Dedifferentiated amniotic fluid mesenchymal stem cell (primary cell): ENCODE measurements at regions not wholly inside any gene's neighbourhood (a gene's known extent, or its start where the extent isn't known, plus 50 kb on each side); places are given as distances from the start of the nearest gene placed in this dataset.
"Not testable (repeated sequence)": the region's sequence is repeated elsewhere in the genome, so short reads cannot be mapped to it uniquely, and the experiment has no call there.

Experiments
- DNase-seq: peaks from one replicate; pipeline ENCODE4 v3.0.0-alpha.2; 2016; ENCODE audit errors: extremely low spot score

- no peak for DNase-seq
These were observed 158.2 kb upstream of the FOXK1 start for GRCh38 chr7:4523873-4524272.

DNA sequence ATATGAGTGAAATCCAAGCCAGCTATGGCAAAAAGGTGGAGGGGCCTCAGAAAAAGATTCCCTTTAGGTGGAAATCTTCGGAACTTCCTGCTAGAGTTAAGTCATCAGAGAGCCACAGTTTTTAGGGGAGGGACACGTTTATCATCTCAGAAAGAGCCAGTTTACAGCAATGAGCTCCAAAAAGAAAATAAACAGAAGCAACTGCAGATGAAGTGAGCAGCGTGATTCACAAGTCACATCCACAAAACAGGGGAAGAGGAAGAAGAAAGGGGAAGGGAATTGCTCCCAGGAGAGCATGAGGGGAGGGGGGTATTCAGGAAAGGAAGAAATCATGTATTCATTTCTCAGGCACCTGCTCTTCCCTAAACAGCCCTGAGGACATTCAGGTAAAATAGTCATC lies 156.2 kb upstream of the FOXK1 start:
- DNase-seq, result no peak

DNA sequence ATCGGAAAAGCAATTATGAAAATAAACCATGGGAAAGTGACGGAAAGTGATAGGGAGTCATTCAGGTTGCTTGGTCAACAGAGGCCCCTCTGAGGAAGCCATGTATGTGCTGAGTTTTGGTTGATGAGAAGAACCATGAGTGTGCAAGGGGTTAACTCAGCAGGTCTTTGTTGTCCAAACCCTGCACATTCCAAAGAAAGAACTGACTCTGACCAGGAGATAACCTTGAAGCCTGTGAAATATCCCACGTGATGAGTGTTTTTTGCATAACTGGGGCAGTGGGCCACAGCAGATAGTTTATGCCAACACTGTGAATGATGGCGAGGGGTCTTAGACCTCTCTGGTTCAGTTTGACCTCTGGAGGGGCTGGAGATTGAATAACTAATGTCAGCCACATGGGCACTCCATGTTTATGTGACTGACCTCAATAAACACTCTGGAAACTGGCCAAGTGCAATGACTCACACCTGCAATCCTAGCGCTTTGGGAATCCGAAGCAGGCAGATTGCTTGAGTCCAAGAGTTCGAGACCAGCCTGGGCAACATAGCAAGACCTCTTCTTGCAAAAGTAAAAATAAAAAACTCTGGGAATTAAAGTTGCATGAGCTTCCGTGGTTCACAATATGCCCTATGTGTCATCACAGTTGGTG lies 154.0 kb upstream of the FOXK1 start:
- DNase-seq, result no peak

DNA sequence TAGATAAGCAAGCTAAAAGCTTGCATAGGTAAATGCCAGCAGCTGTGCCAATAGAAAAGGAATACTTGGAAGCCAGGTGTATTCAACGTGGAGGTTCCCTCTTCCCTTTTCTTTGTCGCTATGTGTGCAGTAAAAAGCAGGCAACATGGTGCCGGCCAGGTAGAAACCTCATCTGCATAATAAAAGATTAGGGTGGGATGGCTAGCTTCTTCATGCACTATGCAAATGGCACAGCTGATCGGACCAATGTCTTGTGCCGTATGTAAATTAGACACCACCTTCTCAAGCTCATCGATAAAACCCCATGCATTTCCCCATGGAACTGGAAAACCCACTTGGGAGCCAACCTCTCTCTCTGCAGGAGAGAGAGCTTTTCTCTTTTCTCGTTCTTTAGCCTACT lies 150.9 kb upstream of the FOXK1 start:
- DNase-seq, result no peak

DNA sequence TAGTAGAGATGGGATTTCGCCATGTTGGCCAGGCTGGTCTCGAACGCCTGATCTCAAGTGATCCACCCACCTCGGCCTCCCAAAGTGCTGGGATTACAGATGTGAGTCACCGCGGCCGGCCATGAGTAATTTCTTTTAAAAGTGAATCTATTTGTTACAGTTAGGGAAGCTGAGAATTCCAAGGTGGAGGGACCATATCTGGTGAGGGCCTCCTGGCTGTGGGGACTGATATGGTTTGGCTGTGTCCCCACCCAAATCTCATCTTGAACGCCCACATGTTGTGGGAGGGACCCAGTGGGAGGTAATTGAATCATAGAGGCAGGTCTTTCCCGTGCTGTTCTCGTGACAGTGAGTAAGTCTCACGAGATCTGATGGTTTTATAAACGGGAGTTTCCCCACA lies 148.8 kb upstream of the FOXK1 start:
- DNase-seq, result not testable (repeated sequence)

DNA sequence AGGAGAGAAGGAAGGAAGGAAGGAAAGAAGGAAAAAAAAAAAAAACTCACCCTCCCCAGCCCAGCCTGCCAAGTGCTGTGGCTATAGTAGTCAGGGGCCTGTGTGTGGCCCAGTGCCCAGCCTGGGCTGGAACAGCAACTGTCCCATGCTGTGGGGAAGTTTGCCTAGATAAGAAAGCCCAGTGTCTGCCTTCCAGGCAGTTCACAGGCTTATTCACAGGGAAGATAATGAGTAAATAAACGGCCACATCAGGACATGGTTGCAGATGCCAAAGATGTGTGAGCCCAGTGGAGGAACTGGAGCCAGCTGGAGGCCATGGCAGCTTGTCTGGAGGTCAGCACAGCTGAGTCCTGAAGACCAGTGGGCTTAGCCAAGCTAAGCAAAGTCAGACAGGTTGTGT lies 132.4 kb upstream of the FOXK1 start:
- DNase-seq, result no peak

DNA sequence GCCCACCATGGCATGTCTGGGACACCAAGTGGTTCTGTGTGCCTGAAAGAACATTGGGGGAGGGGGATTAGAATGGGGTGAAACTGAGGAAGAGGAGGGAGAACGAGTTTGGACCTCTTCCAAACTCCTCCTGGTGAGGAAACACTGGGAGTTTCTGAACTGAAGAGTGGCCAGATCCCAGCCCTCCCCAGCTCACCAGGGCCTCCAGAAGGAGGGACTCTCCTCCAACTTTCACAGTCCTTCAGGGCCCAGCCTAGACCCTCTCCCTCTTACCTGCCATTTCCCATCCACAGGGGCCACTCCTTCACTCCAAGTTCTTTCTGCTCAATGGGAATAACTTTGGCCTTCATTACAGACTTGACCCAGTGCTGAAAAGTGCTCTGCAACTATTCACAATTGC lies 132.0 kb upstream of the FOXK1 start:
- no peak for DNase-seq

DNA sequence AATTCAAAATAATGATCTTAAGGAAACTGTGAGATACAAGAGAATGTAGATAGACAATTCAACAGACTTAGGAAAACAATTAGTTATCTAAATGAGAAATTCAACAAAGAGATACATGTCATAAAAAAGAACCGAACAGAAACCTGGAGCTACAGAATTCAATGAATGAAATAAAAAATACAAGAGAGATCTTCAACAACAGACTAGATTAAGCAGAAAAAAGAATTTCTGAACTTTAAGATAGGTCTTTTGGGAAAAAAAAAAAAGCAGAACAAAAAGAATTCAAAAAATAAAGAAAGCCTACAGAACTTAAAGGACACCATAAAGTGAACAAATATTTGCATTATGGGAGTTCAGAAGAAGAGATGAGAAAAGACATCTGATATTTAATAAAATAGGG lies 129.1 kb upstream of the FOXK1 start:
- no peak for DNase-seq

DNA sequence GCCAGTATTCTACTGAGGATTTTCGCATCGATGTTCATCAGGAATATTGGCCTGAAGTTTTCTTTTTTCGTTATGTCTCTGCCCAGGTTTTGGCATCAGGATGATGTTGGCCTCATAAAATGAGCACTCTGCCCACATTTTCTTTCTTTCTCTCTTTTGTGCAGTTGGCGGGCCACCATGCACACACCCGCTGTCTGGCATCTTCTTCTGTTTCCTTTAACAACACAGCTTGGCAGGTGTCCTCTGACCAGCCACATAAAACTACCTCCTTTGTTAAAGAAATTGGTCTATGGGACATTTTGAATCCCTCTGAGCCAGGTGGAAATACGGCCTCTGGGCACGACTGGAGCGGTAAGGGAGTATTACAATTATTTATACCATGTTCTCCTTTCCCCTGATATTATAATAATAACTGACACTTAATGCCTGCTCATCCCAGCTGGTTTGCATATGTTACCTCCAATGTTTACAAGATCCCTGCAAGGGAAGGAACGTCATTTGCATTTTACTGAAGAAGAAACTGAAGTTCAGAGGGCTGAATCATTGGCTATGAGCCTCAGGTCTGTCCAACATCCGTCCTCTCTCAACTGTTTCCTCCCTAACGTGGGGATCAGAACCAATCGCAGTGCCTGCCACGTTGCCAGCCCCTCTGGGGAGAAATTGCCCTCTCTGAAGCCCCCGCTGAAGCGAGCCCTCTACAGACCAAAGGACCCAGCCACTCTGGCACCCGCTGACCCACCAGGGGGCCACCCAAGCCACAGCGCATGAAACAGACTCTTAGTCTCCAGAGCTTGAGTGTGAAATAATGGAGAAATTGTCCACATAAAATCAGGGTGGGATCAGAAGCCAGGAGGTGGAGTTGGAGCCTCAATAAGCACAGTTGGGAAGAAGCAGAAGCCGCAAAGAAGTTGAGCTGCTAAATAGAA lies 125.0 kb upstream of the FOXK1 start:
- DNase-seq, result no peak

- DNase-seq, result no peak
These were observed 120.3 kb upstream of the FOXK1 start for GRCh38 chr7:4561795-4562194.

DNA sequence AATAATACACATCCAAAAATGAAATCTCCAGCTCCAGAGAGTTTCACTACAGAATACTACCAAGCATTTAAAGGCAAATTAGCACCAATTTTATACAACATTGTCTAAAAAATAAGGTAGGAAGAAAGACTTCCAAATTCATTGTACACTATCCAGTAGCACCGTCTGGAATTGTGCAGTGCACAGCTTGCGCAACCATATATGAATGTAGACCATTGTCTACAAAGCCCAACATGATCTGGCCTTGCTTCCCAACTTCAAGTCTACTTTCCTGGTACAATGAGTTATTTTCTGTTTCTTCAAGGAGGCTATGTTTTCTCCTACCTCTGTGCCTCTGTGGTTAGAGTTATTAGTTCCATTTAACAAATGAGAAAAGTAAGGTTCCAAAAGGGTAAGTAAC lies 115.4 kb upstream of the FOXK1 start:
- no peak for DNase-seq

DNA sequence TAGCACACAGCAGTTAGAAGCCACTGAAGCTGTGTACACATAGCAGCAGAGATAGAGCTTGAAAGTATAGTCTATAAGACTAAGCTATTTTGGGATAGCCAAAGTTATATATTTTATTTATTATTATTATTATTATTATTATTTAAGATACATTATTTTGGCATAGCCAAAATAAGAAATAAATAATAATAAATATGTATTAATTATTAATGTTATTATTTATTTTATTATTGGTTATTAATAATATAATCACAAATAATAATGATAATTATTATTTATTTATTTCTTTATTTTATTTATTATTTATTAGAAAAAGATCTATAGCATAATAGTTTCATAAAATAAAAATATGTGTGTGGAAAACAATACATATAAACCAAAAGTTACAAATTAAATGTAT lies 107.2 kb upstream of the FOXK1 start:
- DNase-seq, result no peak

GRCh38 chr7:4575254-4575653 lies 106.8 kb upstream of the FOXK1 start:
- DNase-seq, result no peak

DNA sequence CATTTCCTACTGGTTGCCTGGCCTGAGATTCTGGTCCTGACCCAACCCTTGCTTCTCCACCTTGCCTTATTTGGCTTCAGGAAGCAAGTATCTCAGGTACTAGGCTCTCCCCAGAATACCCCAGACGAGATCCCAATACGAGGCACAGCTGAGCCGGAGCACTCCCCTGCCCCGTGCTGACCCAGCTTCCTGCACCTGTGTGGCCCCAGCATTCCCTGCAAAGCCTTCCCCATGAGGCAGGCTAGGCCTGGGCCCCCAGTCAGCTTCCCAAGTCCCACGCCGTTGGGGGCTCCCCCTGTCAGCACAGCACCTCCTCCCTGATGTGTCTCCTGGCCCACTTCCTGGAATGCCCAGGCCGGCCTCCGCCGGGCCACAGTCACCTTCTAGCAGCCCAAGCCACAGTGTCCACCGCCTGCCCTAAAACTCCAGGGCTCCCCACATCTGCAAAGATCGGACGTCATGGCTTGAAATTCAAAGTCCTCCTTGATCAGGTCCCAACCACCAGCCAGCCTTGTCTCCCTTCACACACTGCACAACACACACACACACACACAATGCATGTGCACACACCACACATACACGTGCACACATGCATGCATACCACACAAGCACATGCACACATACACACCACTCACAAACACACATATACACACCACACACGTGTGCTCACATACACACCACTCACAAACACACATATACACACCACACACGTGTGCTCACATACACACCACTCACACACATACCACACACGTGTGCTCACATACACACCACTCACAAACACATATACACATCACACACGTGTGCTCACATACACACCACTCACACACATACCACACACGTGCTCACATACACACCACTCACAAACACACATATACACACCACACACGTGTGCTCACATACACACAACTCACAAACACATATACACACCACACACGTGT lies 78.9 kb upstream of the FOXK1 start:
- no peak for DNase-seq

DNA sequence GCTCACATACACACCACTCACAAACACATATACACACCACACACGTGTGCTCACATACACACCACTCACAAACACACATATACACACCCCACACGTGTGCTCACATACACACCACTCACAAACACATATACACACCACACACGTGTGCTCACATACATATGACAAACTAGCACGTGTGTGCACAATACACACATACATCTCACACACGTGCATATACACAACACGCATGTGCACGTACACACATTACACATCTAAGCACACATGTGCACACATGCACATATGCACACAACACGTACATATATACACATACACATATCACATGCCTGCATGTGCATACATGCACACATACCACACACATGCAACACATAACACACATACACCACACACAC lies 78.3 kb upstream of the FOXK1 start:
- no peak for DNase-seq

DNA sequence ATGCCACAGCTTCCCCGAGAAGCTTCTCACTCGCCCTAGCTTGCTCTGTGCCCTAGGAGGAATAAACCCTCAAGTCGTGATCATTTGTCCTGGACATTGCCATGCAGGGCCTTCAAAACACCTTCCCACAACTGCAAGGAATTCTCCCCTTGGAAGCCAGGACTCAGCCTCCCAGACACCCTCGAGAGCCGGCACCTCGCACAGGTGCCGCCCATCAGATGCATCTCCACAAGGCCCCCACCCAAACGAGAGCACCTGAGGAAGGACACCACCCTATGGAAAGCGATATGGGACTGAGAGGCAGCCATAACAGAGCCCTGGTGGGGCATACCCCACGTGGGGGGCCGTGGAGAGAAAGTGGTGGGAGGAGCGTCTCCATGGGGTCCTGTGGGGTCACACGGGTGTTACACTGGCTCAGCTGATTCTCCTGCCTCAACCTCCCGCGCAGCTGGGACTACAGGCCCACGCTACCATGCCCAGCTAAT lies 77.6 kb upstream of the FOXK1 start:
- no peak for DNase-seq

GRCh38 chr7:4606797-4607196 lies 75.3 kb upstream of the FOXK1 start:
- no peak for DNase-seq

DNA sequence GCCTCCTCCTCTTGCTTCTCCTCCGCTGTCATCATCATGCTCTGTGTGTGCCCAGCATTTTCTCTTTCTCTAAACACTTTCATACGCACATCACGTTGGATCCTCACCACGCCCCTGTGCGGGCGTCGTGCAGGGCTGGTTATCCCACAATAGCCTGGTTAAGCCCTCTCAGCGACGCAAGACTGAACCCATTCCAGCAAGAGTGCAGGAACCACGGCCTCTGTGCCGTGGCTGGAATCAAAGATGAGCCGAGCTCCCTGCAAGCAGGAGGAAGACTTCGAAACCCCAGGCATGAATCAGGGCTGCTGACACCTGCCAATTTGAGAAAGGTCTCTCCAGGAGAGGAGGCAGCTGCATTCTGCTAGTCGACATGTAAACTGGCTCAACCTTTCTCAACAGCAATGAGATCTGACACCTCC lies 74.8 kb upstream of the FOXK1 start:
- DNase-seq, result no peak

DNA sequence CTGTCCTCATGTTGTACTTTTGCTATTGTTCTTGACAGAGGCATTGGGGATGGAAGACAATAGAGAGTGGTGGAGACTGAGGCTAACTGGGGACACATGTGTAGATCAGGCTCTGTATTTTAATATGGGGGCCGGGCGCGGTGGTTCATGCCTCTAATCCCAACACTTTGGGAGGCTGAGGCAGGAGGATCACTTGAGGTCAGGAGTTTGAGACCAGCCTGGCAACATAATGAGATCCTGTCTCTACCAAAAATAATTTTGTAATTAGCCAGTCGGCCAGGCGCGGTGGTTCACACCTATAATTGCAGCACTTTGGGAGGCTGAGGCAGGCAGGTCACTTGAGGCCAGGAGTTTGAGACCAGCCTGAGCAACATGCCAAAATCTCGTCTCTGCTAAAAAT lies 72.5 kb upstream of the FOXK1 start:
- DNase-seq, result not testable (repeated sequence)

DNA sequence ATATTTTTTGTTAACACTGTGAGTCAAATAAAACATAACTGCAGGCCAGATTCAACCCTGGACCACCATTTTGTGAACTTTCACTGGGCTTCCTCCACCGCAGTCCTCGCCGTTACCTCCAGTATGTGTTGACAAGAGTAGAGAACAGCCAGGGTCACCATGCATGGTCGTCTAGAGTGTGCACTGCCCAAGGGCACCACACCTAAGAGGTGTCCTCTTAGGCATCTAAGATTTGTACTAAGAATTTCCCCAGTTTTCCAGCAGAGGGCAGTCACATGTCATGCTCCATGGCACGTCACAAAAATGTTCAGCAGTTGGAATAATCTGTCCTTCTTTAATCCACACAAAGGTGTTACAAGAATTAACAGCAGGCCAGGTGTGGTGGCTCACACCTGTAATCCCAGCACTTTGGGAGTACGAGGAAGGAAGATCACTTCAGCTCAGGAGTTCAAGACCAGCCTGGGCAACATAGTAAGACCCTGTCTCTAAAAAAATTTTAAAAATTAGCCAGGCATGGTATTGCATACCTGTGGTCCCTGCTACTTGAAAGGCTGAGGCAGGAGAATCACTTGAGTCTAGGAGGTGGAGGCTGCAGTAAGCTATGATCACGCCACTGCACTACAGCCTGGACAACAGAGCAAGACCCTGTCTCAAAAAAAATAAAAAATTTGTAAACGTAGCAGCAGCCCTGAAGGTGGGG lies 71.2 kb upstream of the FOXK1 start:
- peak; percentile 72 for DNase-seq

DNA sequence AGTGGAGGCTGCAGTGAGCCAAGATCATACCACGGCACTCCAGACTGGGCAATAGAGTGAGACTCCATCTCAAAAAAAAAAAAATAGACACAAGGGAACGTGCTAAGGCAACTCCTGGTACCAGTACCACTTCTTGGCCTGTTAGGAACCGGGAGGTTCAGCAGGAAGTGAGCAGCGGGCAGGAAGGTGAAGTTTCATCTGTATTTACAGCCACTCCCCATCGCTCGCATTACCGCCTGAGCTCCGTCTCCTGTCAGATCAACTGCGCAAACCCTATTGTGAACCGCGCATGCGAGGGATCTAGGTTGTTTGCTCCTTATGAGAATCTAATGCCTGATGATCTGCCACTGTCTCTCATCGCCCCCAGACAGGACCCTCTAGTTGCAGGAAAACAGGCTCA lies 69.9 kb upstream of the FOXK1 start:
- DNase-seq, result no peak
